GM18870 (cell line): ENCODE measurements at regions not wholly inside any gene's neighbourhood (a gene's known extent, or its start where the extent isn't known, plus 50 kb on each side); places are given as distances from the start of the nearest gene placed in this dataset.
"Not testable (repeated sequence)": the region's sequence is repeated elsewhere in the genome, so short reads cannot be mapped to it uniquely, and the experiment has no call there.

ENCODE experiments used
- ATAC-seq: cut with Tn5 transposase; IDR thresholded peaks from one replicate; pipeline ENCODE4 v1.9.1; 2021; ENCODE audit warnings: moderate library complexity; ENCODE audit not compliant: unreplicated experiment

GRCh38 chr6:112923940-112924587, 576.9 kb downstream of the RFPL4B start:
- no peak for ATAC-seq

- ATAC-seq, result no peak
Observed at GRCh38 chr6:112925702-112926101, 578.6 kb downstream of the RFPL4B start.

- ATAC-seq, result no peak
Observed at GRCh38 chr6:112927641-112928320, 580.7 kb downstream of the RFPL4B start.

- ATAC-seq, result no peak
Observed at GRCh38 chr6:112929641-112930040, 582.5 kb downstream of the RFPL4B start.

- ATAC-seq, result no peak
Observed at GRCh38 chr6:112931832-112932231, 584.7 kb downstream of the RFPL4B start.

- ATAC-seq, result no peak
Observed at GRCh38 chr6:112933947-112934346, 586.8 kb downstream of the RFPL4B start.

- ATAC-seq, result no peak
Observed at GRCh38 chr6:112934433-112935327, 587.5 kb downstream of the RFPL4B start.

GRCh38 chr6:112935402-112936078, 588.4 kb downstream of the RFPL4B start:
- ATAC-seq, result no peak

- no peak for ATAC-seq
Observed at GRCh38 chr6:112936079-112936472, 588.9 kb downstream of the RFPL4B start.

GRCh38 chr6:112936504-112936903, 589.4 kb downstream of the RFPL4B start:
- no peak for ATAC-seq

GRCh38 chr6:112937690-112938089, 590.6 kb downstream of the RFPL4B start:
- ATAC-seq, result not testable (repeated sequence)

GRCh38 chr6:112938650-112939049, 591.5 kb downstream of the RFPL4B start:
- no peak for ATAC-seq

- no peak for ATAC-seq
Observed at GRCh38 chr6:112939563-112939962, 592.4 kb downstream of the RFPL4B start.

- ATAC-seq, result no peak
Observed at GRCh38 chr6:112941613-112942012, 594.5 kb downstream of the RFPL4B start.

- no peak for ATAC-seq
Observed at GRCh38 chr6:112946051-112946450, 598.9 kb downstream of the RFPL4B start.

- ATAC-seq, result no peak
Observed at GRCh38 chr6:112947507-112947906, 600.4 kb downstream of the RFPL4B start.

GRCh38 chr6:112951829-112952228, 604.7 kb downstream of the RFPL4B start:
- ATAC-seq, result no peak

- ATAC-seq, result not testable (repeated sequence)
Observed at GRCh38 chr6:112955743-112956142, 608.6 kb downstream of the RFPL4B start.

- ATAC-seq, result no peak
Observed at GRCh38 chr6:112956696-112957535, 609.8 kb downstream of the RFPL4B start.

- no peak for ATAC-seq
Observed at GRCh38 chr6:112957536-112957916, 610.4 kb downstream of the RFPL4B start.
